ENCODE measurements at regions not wholly inside any gene's neighbourhood (a gene's known extent, or its start where the extent isn't known, plus 50 kb on each side); places are given as distances from the start of the nearest gene placed in this dataset.
A peak's percentile ranks its signal among the peaks of the same experiment; 100 is the strongest.

- Histone ChIP-seq H3K27me3 (no peaks in the 10 kb centered on the region), H3K36me3 (no peaks in the 10 kb centered on the region), H3K4me3 (no peak overlapping the region), H3K27ac (no peak overlapping the region), H3K9me3 (no peaks in the 10 kb centered on the region), H3K4me1 (no peaks in the 10 kb centered on the region)
- peak in 1 of 2 donors; percentile 12 for DNase-seq
- ATAC-seq (ENCODE audit: low FRiP score in 2 of 2), result no peak
- 86 to 90% methylated on average over 5 of the region's 5 CpGs for WGBS, 2 donors
- TF ChIP-seq POLR2A (IDR thresholded peaks at IDR 0.05) (no peak), CTCF (IDR thresholded peaks at IDR 0.05) (no peak), EP300 (IDR thresholded peaks at IDR 0.05) (no peak), POLR2AphosphoS5 (IDR thresholded peaks at IDR 0.05) (no peak)
These were observed 219.0 kb upstream of the ZMIZ1 start for GRCh38 chr10:78849731-78850130.

DNA sequence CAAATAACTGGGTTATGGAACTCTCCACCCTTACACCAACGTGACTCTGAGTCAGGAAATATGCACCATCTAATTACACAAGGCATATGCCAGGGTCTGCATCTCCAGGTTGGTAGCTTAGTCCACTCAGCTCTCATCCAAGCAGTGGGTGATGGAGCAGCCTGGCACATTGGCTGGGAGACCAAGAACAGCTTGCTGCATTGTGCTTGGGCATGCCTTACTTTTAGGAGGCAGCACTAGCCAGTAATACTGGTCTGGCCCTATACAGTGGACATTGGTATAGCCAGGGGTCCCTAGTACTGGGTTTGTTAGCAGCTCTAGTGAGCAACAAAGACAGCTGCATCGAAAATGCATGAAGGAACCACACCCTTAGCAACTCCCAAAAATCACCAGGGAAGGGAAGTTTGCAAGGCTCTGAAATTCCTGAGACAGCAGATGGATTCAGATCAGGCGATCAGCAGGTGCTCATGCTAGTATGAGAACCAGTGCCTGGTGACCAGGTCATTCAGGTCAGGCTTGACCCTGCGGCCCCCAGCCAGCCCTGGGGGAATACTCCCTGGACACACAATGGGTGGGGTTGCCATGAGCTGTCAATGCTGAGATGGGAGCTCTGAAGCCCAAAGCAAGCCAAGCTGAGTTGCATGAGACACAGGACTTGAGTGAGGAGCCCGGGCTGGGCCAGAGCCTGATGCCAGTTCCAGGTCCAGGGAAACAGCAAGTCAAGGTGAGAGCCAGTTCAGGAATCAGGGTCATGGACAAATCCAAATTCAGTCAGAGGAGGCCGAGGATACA, 217.9 kb upstream of the ZMIZ1 start:
- no peak overlapping the region for H3K27ac ChIP-seq
- no peaks in the 10 kb centered on the region for H3K27me3 ChIP-seq
- TF ChIP-seq POLR2AphosphoS5 (IDR thresholded peaks at IDR 0.05), result no peak
- no peak for TF ChIP-seq EP300 (IDR thresholded peaks at IDR 0.05)
- no peak for TF ChIP-seq CTCF (IDR thresholded peaks at IDR 0.05)
- TF ChIP-seq POLR2A (IDR thresholded peaks at IDR 0.05), result no peak
- DNase-seq (peak in 1 of 2 donors; percentile 17), ATAC-seq (ENCODE audit: low FRiP score in 2 of 2) (no peak)
- 78 to 83% methylated on average over 6 of the region's 6 CpGs for WGBS, 2 donors
- no peaks in the 10 kb centered on the region for H3K4me1 ChIP-seq
- H3K4me3 ChIP-seq, result no peak overlapping the region
- no peaks in the 10 kb centered on the region for H3K36me3 ChIP-seq
- no peaks in the 10 kb centered on the region for H3K9me3 ChIP-seq

GRCh38 chr10:78851647-78852046, 217.1 kb upstream of the ZMIZ1 start:
- WGBS, 2 donors, result 53 to 77% methylated on average over 2 to 4 of the region's 4 CpGs
- Histone ChIP-seq H3K4me1 (no peaks in the 10 kb centered on the region), H3K36me3 (no peaks in the 10 kb centered on the region), H3K27me3 (no peaks in the 10 kb centered on the region), H3K27ac (no peak overlapping the region), H3K9me3 (no peaks in the 10 kb centered on the region), H3K4me3 (no peak overlapping the region)
- TF ChIP-seq POLR2A (IDR thresholded peaks at IDR 0.05) (no peak), POLR2AphosphoS5 (IDR thresholded peaks at IDR 0.05) (peak; percentile 13 to 54)
- ATAC-seq (ENCODE audit: low FRiP score in 2 of 2), result peak in 1 of 2 donors; percentile 11
- peak in 1 of 2 donors; percentile 19 for DNase-seq

DNA sequence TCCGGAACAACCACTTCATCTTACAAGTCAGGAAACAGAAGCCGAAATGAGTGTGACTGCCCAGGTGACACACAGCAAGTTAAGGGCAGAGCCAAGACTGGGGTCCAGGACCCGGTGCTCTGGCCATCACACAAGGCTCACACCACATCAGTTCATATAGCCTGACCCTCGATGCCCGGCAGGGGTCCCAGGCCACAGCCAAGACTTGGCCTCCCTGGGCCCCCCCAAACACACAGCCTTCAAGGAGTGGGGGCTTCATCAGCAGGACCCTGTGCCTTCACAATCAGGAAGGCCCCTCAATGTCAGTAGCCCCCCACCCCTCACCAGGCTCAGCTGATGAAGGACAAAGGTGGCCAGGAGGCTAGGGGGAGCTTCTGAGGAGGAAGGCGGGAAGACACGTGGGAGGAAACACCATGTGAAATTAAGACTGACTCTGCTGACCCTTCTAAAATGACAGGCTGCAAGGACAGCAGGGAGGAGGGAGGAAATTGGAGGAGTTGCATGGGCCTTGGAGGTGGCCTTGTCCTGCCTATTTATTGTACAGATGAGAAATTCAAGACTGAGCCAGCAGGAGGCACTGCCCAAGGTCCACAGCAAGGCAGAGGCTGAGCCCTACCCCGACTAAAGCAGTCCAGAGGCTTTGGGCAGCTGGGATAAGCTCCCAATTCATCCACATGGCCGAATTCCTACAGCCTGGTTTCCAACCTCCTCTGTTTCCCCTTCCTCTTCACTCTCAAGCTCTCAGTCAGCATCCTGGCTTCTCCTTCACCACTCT, 216.1 kb upstream of the ZMIZ1 start:
- peak in 1 of 2 donors; percentile 30 for DNase-seq
- no peak for ATAC-seq (ENCODE audit: low FRiP score in 2 of 2)
- no peaks in the 10 kb centered on the region for H3K4me1 ChIP-seq

More for the DNA sequence above, 216.1 kb upstream of the ZMIZ1 start:
- Histone ChIP-seq H3K4me3 (no peak overlapping the region), H3K36me3 (no peaks in the 10 kb centered on the region), H3K27me3 (no peaks in the 10 kb centered on the region), H3K27ac (no peak overlapping the region), H3K9me3 (no peaks in the 10 kb centered on the region)
- WGBS, 2 donors, result 77 to 82% methylated on average over 7 to 9 of the region's 9 CpGs
- TF ChIP-seq CTCF (IDR thresholded peaks at IDR 0.05) (peak; percentile 16 to 56 (median 37)), POLR2A (IDR thresholded peaks at IDR 0.05) (no peak)
